Mucosa of gallbladder (tissue), 1 donor: ENCODE measurements at regions not wholly inside any gene's neighbourhood (a gene's known extent, or its start where the extent isn't known, plus 50 kb on each side); places are given as distances from the start of the nearest gene placed in this dataset.

Experiments used
- DNase-seq: peaks from one replicate; pipeline ENCODE4 v3.0.0-alpha.2; 2020; ENCODE audit warnings: low spot score
- donor health status: DM: no; HTN: no; CAD: no.

DNA sequence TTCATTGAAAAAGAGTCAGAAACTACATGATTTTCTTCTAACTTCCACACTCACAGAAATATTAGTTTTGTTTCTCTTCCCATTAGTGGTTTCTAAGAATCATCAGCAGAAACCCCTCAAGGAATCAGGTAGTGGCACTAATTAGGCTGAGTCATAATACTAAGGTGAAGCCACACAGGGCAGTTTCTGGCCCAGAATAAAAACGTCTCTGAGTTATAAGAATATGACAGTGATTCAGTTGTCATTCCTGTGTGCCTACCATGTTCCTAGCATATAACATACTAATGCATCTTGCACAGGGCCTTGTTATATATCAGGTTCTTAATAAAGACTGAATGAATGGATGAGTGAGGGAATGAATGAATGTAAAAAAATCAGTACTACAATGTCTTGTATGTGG, 206.0 kb upstream of the PLEKHG7 start:
- DNase-seq = no peak

DNA sequence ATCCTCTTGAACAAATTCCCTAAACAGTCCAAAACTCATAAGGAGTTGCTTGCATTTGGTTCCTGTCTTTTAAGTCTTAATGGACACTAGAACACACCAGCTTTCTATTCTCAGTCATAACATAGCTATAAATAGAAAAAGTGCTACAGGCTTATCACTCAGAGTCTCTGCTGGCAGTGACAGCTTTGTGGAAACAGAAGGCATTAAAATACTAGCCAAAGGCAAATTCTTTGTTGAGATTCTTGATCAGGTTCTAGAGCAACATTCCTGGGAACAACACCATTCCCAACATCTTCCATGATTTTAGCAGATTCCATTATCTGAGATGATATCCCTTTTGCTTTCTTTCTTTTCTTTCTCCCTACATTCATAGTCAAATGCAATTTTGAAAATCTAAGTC, 207.7 kb upstream of the PLEKHG7 start:
- no peak for DNase-seq

DNA sequence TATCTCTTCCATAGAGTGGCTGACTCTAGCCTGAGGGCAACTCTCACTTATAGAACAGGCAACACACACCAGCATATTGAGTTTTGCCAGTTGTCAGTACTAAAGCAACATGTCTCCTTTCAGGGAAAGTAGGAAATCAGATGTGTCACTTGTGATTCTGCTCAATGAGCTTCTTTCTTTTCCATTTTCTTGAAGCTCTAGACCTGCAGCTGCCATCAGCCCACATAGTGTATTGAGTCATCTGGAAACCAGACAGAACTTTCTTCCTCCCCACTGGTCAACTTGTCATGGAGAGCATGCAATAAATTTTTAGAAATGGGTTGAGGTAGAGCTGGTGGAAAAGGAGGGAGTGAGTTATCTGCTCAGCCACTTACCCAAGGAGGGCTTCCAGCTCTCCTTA, 209.0 kb upstream of the PLEKHG7 start:
- no peak for DNase-seq

DNA sequence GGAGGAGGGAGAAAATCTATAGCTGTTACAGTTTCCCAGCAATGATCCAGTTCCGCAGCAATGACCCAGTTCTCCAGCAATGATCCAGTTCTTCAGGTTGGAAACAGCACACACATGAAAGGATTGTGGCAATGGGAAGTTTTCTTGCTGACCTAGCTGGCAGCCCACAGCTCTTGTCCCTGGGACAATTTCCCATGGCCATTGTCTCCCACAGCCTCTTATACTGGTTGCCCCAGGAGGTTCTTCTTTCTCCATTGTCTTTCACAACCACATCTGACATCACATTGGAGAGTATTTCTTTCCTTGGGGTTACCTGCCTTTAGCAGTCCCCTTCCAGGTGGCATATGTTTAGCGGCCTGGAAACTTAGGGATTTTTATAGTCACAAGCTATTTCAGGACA, 209.8 kb upstream of the PLEKHG7 start:
- no peak for DNase-seq

DNA sequence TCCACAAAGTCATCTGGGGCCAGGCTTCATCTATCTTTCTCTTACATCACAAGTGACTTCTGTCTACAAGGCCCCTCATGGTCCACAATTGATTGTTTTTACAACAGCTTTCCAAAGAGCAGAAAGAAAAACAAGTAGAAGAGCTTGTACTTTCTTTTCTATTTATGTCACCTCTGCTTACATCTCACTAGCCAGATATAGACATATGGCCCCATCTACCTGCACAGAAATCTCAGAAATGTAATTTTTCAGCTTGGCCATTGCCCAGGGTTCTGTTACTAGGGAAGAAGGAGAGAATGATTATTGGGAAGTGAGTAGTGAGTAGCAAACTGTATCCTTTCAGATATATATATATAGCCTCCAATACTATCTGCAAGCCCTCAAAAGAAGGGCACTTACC, 210.5 kb upstream of the PLEKHG7 start:
- no peak for DNase-seq

DNA sequence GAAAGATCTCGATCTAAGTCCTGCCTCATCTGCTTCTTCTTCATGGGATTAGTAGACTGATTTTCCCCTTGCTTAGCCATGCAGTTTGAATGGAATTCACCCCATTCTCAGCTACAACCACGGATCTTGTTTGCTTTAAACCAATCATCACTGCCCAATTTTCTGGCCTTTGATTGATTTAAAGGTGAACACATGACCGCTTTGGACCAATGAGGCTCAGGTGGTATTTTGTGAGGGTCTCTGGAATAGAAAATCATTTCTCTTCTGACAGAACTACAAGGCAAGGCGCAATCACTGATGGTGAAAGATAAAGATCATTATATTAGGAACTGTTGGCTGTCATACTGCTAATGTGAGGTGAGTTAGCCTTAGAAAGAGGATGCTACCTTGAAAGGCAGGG, 213.0 kb upstream of the PLEKHG7 start:
- no peak for DNase-seq

DNA sequence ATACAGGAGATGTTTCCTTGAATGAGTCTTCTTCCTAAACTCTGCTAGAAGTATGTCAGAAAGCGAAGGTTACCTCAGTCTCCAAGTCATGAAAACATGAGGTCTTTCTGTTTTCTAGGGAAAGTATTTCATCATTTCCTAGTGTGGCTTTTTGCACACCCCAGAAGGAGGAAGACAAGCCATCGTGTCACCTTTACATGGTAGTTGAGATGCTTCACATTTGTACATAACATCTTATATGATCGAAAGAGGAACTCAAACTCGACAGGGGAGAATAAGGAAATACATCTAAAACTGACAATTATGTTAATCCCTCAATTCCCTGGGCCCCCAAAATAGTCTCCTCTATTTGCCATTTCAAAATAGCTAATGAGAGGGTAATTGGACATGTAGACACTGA, 214.1 kb upstream of the PLEKHG7 start:
- DNase-seq = no peak

DNA sequence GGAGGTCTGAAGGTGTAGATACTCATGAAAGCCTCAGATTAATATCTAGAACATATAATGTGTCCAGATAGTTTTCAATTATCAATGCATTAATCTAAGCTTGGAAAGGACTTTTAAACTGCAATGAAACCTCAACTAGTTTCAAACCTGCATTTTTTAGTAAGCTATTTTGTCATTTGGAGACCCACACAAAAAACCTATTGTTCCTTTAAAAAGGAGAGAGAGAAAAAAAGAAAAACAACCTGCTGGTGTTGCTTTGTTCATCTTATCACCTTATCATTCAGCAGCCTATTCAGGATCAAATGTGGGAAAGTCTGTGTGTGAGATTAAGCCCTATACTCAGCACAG, 215.7 kb upstream of the PLEKHG7 start:
- no peak for DNase-seq

DNA sequence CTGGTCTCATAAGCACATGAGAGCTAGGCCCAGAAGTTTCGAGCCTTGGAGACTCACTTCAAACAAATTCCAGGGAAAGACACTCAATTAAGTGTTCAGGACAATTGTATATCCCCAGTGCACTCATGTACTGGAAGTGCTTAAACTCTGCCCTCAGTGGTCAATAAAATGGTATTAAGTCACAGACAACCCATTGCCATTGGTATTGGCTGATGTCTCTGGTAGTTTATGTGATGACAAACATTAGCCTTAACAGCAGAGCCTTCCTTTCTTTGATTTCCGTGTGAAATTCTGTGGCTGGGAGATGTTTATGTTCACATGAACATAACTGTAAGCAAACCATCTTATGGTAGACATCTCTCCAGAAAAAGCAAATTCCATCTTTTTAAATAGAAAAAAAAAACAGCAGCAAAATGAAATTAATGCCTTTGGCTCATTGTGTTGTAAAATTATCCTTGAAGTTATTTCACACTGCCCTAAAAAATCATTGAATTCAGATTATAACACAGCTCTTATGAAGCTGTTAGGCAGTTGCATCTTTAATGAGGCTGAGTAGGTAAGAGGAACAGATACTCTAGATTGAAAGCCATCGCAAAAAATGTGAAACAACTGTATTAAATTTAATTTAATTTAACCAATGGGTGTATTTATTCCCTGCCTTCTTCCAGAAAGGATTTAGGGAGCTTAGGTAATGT, 216.2 kb upstream of the PLEKHG7 start:
- DNase-seq = no peak

DNA sequence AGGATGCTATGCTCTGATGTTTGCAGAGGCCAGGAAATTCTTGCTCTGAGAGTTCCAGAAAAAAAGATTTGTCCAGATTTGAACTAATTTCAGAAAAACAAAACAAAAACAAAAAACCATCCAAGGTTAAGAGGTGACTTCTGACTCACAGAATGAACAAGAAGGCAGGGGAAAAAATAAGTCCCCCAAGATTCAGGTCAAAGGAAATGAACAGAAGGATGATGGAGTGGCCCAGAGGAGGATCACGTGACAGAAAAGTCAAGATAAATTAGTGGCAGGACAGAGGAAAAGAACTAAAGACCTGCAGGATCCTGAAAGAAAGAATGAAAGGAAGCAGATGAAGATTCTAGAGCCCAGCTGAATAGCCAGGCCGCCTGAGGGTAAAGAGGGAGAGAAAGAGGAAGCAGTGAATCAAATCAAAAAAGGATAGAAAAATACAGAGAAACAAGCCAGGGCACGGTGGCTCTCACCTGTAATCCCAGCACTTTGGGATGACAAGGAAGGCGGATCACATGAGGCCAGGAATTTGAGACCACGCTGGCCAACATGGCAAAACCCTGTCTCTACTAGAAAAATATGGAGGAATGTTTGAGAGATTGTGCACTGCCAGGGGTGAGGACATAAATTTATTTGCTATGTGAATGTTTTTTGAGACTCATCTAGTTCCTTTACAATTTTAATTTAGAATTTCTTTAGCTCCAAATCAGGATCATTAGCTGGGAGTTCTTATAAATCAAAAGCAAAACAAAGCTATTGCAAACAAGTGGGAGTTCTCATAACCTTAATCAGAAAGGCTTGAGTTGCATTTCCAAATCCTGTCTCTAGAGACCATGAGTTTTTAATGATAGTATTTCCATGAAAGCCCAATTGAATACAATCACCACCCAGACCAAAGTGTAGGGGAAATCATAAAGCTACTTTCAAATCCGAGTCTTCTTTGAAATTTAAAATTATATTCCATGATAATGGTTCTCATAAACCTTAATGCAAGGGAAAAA, 217.1 kb upstream of the PLEKHG7 start:
- DNase-seq = no peak

DNA sequence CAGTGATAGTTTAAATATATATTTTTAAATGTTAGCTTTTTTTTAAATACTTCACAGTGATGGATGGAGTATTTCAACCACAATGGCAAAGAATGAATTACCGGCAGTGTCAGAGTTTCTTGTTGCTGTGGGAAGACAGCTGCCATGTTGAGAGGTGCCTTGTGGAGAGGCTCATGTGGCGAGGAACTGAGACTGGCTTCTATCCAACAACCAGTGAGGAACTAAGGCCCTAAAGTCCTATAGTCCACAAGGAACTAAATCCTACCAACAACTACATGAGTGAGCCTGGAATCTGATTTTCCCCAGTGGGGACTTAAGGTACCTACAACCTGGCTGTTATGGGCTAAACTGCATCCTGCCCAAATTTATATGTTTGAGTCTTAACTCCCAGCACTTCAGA, 220.2 kb upstream of the PLEKHG7 start:
- DNase-seq = no peak

DNA sequence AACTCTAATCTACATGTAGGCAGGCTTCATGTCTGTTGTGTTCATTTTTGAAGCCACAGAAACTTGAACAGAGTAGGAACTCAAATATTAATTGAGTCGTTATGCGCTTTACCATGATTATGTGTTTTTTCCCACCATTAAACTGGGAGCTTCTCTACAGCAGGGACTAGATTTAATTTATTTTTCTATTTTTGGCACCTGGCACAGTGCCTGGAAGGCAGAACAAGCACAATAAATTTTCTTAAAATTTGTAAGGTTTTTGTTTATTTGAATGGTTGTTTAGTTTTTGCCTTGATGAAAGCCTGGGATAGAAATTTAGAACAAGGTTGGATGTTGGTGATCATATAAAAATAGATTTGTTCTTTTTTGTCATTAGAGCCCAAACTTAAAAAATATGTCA, 221.7 kb upstream of the PLEKHG7 start:
- no peak for DNase-seq

DNA sequence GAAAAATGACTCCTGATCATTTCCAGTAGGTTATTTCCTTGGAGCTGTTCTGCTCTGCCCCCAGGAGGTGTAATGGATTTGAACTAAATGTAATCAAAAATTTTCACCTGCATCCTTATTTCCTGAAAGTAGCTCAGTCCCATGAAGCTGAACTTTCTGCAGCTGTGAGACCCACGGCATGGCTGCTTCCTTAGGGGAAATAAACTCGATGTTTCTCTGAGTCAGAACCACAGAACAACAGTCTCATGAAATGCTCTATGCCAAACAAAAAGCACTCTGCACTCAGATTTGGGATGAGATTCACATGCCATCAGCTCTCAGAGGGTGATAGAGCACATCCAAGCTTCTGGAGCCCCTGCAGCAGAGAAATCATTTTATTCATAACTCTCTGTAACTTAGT, 224.1 kb upstream of the PLEKHG7 start:
- no peak for DNase-seq

DNA sequence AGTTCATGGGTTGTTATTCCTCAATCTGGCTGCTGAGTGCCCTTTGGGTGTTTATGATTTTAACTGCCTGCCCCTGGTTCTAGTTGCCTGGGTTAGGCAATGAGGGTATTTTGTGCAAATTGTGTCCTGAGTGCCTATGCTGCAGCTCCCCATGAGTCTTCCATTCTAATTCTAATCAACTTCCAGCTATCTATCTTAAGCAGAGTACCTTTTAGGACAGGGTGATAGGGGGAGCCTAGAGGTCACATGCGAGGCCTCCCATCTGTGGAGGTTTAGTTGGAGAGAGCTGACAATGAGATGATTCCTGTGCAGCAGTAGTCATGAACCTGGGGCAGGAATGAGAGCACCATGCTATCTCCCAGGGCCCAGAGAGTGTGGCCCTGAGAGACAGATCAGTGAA, 225.9 kb upstream of the PLEKHG7 start:
- no peak for DNase-seq

DNA sequence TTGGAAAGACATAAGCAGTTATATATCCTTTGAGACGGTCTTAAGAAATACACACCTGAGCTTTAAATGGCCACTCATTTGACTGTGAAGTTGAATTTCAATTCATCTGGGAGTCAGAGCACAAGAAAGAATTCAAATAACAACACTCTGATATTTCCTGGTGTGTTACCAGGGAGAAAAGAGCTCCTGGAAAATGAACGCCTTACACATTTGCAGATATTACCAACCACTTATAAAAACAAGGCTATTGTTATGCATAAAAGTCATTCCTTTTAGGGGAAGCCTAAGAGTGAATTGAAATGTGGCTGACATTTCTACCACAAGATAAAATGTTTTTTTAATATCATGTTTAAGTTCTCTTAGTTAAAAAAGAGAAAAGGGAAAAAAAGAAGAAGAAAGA, 229.2 kb upstream of the PLEKHG7 start:
- DNase-seq = no peak

DNA sequence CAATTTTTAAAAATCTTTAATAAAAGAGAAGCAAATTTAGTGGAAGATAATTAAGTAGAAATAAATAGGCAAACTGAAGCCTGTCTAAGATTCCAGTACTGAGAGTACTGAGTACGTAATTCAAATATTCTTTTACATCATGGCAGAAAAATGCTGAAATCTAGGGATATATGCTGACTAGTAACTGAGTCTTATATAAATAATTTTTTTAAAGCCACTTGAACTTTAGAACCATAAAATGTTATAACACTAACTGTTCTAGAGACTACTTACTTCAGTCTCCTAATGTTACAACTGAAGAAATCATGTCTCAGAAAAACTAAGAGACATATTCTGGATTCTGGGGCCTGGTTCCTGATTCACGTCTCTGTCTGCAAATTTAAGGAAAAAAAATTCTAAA, 230.6 kb upstream of the PLEKHG7 start:
- no peak for DNase-seq

DNA sequence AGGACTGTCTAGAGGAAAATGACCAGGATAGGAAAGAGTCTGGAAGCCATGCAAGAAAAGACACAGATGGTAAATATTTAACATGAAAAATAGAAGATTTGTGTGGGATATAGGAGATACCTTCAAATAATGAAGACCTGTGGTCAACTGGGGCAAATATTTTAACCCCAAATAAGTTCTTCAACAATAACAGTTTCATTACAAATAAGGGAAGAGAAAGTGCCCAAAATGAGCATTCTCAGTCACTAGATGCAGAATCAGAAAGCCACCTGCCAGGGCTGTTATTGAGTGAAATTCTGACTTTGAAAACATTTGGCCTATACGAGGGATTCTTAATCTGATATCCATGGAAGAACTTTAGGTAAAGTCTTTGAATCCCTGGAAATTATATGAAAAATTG, 231.2 kb upstream of the PLEKHG7 start:
- no peak for DNase-seq

DNA sequence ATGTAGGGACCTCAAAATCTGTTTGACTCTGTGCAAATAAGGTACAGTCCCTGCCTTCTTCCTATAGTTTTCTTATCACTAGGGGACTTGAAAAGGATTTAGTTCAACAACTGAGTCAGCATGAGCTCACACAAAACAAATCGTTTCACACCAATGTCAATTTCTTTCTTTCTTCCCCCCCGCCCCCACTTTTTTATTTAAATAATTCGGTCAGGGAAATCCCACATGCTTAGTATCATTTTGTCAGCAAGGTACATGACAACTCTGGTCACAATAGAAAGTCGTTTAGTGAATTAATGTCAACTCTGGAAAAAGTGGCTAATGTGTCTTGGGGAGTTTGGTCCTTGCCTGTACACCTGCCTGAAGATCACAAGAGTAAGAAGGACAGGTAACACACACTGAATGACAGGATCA, 232.2 kb upstream of the PLEKHG7 start:
- no peak for DNase-seq

DNA sequence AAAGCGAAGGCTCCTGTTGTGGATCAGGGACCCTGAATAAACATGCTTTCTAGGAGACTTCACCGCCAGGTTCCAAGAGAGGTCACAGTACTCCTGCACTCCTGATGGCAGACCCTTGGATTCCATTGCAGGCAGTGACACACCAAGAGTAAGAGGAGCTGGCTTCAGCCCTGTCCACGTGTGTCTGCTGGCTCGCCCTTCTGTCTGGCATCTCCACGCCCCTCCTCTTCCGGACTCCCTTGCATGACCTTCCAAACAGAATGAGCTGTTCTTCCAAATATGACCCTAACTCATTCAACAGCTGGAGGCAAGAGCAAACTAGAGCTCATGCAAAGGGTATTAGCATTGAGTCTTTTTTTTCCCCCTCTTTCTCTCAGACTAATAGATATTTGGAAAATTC, 233.0 kb upstream of the PLEKHG7 start:
- DNase-seq = no peak

DNA sequence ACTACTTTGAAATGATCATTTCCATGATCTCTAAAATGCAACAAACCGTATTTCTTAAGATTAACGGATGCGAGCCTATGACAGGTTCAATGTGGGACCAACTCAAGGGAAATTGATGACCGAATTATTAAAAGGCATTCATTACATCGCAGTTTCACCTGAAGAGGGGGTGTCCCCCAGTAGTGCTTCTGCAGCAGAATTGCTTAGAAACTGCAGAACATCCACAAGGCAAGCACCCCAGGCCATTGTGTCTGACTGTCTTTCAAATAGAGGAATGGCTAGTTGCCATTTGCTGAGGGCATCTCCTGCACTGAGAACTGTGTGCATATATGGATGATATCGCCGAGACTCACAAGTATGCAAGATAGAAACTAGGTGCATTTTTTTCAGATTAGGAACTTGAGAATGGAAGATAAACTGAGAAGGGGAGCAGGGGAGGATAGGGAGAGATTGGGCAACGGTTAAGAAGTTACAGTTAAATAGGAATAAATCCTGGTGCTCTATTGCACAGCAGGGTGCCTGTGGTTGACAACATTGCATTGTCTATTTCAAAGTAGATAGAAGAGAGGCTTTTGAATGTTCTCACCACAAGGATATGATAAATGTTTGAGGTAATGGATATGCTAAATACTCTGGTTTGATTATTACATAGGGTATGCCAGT, 234.3 kb upstream of the PLEKHG7 start:
- no peak for DNase-seq

DNA sequence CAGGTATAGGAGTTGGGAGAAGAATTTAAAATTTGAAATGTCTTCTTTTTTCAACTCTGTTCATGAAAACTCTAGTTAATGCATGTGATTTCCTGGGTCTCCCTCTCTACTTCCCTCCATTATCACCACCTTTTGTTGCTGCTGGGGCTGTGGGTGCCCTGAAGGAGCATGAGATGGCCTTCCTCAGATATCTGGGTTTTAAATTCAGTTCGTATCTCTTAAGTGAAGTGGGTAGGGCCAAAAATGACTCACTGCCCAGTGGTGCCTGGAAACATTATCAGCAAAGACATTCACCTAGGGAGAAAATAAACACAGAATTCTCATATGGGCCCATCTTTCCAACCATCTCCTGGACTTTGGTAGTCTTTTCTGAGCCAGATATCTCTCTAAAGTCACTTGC, 234.9 kb upstream of the PLEKHG7 start:
- DNase-seq = no peak

DNA sequence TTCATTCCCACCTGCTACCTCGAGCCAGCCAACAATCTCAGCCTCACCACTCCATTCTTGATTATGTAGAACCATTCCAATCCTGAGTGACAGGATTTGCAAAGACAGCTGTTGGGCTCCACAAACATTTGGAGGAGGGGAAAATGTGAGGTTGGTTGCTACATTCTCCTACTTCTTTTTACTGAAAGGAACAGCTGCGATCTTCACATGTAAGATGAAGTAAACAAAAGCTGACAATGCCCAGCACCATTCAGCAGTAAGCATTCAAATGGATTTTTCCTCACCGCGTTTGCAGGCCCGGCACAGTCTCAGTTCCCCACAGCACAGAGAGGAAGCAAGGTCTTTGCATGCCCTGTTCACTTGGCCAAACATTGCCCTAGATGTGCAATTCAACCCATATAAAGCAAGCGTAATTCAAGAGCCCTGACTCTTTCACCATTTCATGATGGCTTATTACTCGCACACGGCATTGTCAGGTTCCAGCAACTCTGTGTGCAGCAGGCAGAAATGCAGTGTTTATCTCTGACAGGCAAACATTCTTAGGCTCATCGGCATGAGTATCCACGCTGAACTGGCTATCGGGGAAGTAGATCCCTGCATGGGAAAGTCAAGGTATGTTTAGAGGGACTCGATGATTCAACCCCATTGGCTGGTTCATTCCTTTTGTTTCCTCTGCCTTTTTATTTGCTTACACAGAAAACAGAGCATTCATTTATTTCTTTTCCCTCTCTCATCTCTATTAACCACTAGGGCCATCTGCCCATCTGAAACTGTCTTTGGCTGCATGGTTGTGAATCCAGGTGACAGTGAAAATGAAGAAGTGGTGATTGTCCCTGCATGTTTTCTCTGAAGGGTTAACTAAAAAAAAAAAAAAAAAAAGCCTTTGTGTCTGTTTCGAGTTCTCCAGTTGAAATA, 236.1 kb upstream of the PLEKHG7 start:
- peak; percentile 25 for DNase-seq
